Neural progenitor cell (in vitro differentiated cells): ENCODE measurements at regions not wholly inside any gene's neighbourhood (a gene's known extent, or its start where the extent isn't known, plus 50 kb on each side); places are given as distances from the start of the nearest gene placed in this dataset.

Source experiments
- EZH2 ChIP-seq: fragments of 200-600 bp; sonication (generic); IDR thresholded peaks from 2 replicates; pipeline ENCODE4 v1.6.1; 2017; ENCODE audit warnings: antibody characterized with exemption, mild to moderate bottlenecking, moderate library complexity
- EZH2phosphoT487 ChIP-seq: fragments of 200-600 bp; sonication (generic); IDR thresholded peaks from 2 replicates; pipeline ENCODE4 v1.6.1; 2017; ENCODE audit warnings: antibody characterized with exemption
- TF ChIP-seq, protein P1 (sequence below): fragments of 200-600 bp; sonication (generic); IDR thresholded peaks from 2 replicates; pipeline ENCODE4 v1.5.1; 2017; ENCODE audit warnings: antibody characterized with exemption, mild to moderate bottlenecking

DNA sequence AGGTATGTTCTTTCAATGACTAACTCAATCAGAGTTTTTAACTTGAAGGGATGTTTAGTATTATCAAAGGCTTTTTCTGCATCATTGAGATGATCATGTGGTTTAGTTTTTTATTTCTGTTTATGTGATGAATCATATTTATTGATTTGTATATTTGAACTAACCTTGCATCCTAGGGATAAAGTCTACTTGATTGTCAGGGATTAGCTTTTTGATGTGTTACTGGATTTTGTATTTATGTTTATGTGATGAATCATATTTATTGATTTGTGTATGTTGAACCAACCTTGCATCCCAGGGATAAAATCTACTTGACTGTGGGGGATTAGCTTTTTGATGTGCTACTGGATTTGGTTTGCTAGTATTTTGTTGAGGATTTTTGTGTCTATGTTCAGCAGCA, 615.4 kb upstream of the GRID2 start:
- TF ChIP-seq, protein P1, sequence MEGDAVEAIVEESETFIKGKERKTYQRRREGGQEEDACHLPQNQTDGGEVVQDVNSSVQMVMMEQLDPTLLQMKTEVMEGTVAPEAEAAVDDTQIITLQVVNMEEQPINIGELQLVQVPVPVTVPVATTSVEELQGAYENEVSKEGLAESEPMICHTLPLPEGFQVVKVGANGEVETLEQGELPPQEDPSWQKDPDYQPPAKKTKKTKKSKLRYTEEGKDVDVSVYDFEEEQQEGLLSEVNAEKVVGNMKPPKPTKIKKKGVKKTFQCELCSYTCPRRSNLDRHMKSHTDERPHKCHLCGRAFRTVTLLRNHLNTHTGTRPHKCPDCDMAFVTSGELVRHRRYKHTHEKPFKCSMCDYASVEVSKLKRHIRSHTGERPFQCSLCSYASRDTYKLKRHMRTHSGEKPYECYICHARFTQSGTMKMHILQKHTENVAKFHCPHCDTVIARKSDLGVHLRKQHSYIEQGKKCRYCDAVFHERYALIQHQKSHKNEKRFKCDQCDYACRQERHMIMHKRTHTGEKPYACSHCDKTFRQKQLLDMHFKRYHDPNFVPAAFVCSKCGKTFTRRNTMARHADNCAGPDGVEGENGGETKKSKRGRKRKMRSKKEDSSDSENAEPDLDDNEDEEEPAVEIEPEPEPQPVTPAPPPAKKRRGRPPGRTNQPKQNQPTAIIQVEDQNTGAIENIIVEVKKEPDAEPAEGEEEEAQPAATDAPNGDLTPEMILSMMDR: no peak
- TF ChIP-seq EZH2 (no peak), EZH2phosphoT487 (no peak)
